ENCODE measurements at regions not wholly inside any gene's neighbourhood (a gene's known extent, or its start where the extent isn't known, plus 50 kb on each side); places are given as distances from the start of the nearest gene placed in this dataset.

DNA sequence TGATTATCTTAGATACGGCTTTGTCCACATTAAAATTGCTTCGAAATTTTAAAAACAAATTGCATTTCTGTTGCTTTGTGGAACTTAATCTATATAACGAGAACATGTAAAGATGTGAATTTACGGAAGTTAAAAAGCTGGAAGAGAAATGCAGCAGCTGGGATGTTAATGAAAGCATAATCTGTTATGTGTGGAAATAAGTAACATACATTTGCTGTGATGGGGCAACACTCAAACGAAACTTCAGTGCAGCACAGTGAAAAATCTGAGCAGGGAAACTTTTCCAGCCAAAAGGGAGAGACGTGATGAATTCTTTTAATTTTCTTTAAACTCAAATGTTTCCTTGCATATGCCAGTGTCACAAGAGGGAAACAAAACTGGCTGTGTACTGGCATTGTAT lies 276.7 kb upstream of the LMCD1 start:
- Histone ChIP-seq H3K4me3 (no peak overlapping the region), H3K27ac (no peak overlapping the region)
- TF ChIP-seq, protein P1, sequence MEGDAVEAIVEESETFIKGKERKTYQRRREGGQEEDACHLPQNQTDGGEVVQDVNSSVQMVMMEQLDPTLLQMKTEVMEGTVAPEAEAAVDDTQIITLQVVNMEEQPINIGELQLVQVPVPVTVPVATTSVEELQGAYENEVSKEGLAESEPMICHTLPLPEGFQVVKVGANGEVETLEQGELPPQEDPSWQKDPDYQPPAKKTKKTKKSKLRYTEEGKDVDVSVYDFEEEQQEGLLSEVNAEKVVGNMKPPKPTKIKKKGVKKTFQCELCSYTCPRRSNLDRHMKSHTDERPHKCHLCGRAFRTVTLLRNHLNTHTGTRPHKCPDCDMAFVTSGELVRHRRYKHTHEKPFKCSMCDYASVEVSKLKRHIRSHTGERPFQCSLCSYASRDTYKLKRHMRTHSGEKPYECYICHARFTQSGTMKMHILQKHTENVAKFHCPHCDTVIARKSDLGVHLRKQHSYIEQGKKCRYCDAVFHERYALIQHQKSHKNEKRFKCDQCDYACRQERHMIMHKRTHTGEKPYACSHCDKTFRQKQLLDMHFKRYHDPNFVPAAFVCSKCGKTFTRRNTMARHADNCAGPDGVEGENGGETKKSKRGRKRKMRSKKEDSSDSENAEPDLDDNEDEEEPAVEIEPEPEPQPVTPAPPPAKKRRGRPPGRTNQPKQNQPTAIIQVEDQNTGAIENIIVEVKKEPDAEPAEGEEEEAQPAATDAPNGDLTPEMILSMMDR (IDR thresholded peaks at IDR 0.05) = no peak
- DNase-seq (ENCODE audit: low spot score) = no peak

DNA sequence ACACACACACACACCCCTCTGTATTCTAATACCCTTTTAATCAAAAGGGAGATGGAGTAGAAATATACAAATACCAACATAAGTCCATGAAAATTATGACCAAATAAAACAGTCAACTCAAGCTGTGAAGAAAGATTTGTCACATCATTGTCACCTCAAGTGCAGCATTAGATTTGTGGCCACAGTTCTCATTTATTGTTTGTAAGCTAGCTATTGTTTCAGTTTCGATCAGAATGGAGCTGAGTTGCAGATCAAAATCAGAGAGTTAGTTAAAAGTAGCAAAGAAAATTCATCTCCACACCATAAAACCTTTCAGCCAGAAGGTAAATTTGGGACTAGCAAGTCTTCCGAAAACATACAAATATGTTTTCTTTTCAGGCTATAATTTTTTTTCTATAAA lies 267.7 kb upstream of the LMCD1 start:
- TF ChIP-seq, protein P1 (IDR thresholded peaks at IDR 0.05) = no peak
- DNase-seq (ENCODE audit: low spot score) = no peak
- Histone ChIP-seq H3K27ac (no peak overlapping the region), H3K4me3 (no peak overlapping the region)

- no peak overlapping the region for H3K27ac ChIP-seq
- TF ChIP-seq, protein P1 (IDR thresholded peaks at IDR 0.05) = no peak
- no peak overlapping the region for H3K4me3 ChIP-seq
- DNase-seq (ENCODE audit: low spot score) = no peak
These were observed 265.4 kb upstream of the LMCD1 start for GRCh38 chr3:8236264-8236663.

GRCh38 chr3:8237893-8238292 lies 263.7 kb upstream of the LMCD1 start:
- TF ChIP-seq, protein P1 (IDR thresholded peaks at IDR 0.05) = no peak
- H3K27ac ChIP-seq = peak overlapping the region; percentile 34 to 61
- H3K4me3 ChIP-seq = peak overlapping the region; percentile 16
- DNase-seq (ENCODE audit: low spot score) = no peak

DNA sequence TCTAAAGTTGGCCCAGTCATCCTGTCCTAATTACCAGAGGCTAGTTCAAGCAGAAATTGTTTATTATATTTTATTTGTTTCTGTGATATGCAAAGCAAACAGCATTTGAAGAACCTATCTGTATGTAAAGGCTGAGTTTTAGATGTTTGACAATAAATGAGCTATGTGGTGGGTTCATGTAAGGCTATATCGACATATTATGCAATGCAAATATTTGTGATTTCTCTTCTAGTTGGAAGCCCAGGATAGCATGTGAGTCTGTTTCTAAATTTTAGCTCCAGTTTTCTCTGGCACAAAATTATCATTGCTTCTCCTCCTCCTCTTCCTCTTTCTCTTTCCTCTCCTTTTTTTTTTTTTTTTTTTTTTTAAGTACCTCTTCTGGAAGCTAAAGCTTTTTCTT lies 263.2 kb upstream of the LMCD1 start:
- no peak for DNase-seq (ENCODE audit: low spot score)
- TF ChIP-seq, protein P1 (IDR thresholded peaks at IDR 0.05) = no peak
- H3K27ac ChIP-seq = peak overlapping the region in 1 of 2 donors; percentile 61
- peak overlapping the region; percentile 16 for H3K4me3 ChIP-seq

DNA sequence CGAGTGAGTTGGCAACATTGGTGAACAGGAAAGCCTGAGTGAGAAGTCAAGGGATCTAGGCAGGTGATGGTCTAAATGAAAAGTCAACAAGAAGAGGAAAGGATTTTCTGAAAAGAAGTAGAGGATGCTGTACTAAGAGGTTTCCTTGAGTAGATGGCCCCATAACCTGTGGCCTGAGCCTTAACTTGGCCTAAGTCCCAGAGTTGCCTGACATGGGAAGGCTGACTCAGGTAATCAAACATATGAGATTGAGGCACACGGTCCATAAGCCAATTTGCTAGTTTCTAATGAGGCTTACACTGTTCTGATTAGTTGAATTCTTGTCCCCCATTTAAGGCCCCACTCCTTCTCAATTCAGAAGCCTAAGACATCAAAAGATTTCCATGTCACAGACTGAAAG lies 262.5 kb upstream of the LMCD1 start:
- TF ChIP-seq, protein P1 (IDR thresholded peaks at IDR 0.05) = no peak
- Histone ChIP-seq H3K4me3 (no peak overlapping the region), H3K27ac (no peak overlapping the region)
- DNase-seq (ENCODE audit: low spot score) = no peak

DNA sequence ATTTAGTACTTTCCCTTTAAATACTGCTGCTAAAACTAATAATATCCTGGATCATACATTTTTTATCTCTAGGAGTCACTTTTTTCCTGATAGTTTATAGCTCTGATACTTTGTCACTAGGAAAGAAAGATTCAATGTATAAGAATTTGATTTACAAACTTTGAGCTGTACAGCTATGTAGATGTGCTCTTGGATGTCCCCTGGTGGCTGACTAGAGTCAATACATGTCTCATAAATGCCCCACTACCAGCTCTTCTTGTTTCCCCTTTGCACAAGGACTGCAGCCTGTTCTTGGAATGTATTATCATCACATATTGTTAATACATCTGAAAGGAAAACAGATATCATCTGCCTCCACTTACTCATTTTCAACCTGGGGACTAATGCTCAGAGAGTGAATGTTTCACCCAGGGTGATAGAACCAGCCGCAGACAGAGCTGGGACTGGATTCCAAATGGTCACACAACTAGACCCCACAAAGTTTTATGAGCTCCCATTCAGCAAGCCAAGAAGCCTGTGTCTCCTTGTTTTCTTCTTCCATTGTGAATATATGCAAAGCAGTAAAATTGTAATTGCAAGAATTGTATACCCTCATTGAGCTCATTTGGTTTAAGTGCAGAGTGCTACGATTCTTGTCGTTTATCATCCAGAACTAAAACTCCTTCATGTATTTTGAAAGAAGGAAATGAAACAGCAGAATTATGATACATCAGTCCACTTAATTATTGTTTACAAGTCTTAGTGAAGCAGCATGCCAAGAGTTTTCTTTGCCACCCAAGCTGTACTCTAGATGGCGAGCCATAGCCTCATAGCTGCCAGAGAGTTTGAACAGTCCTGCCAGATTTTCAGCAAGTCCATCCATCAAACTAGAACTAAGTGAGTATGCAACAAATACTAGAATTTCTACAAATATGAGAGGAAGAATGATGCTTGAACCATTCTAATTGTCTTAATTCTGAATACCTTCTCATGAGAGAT lies 261.6 kb upstream of the LMCD1 start:
- Histone ChIP-seq H3K27ac (no peak overlapping the region), H3K4me3 (no peak overlapping the region)
- TF ChIP-seq, protein P1 (IDR thresholded peaks at IDR 0.05) = peak; percentile 72
- no peak for DNase-seq (ENCODE audit: low spot score)
